Liver (tissue), 3 donors: ENCODE measurements at regions not wholly inside any gene's neighbourhood (a gene's known extent, or its start where the extent isn't known, plus 50 kb on each side); places are given as distances from the start of the nearest gene placed in this dataset.

Source experiments
- FOXA1 ChIP-seq: IDR thresholded peaks from 2 replicates; pipeline ENCODE4 v1.6.1; 2016; ENCODE audit warnings: antibody characterized with exemption
- RXRA ChIP-seq, 2 donors: IDR thresholded peaks; 2 replicates each; pipeline ENCODE4 v1.6.1; 2017 to 2018; ENCODE audit warnings: antibody characterized with exemption in 2 of 2, mild to moderate bottlenecking in 1 of 2
- YY1 ChIP-seq: IDR thresholded peaks from 2 replicates; pipeline ENCODE4 v1.6.1; 2016; ENCODE audit warnings: antibody characterized with exemption, mild to moderate bottlenecking
- TF ChIP-seq, protein P1 (sequence below): fragments of 150-350 bp; IDR thresholded peaks from 2 replicates; pipeline ENCODE4 v1.5.1; 2017; ENCODE audit warnings: improper control_type of control experiment, low read depth, low read length; ENCODE audit not compliant: missing input control
- TF ChIP-seq, protein P2 (sequence below): IDR thresholded peaks from 2 replicates; pipeline ENCODE4 v1.6.1; 2016; ENCODE audit warnings: antibody characterized with exemption, mild to moderate bottlenecking
- donor health status: healthy.
- donor health status: healthy.

DNA sequence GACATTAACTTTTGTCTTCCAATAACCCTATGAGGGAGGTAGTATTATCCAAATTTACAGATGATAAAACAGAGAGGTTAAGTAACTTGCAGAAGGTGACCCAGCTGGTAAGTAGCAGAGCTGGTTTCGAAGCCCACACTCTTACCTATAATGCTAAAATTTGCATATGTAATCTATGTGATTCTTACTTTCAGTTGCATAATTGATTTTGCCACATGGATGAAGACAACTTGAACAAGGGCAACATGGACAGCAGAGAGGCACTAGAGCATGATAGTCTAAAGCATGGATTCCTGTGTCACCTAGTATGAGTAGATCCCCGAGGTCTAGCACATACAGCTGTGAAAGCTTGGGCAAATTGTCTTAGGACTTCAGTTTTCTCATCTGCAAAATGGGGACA, 117.6 kb upstream of the DTNBP1 start:
- TF ChIP-seq FOXA1: no peak
- no peak for TF ChIP-seq YY1
- TF ChIP-seq RXRA (IDR thresholded peaks at IDR 0.05): no peak
- TF ChIP-seq, protein P1, sequence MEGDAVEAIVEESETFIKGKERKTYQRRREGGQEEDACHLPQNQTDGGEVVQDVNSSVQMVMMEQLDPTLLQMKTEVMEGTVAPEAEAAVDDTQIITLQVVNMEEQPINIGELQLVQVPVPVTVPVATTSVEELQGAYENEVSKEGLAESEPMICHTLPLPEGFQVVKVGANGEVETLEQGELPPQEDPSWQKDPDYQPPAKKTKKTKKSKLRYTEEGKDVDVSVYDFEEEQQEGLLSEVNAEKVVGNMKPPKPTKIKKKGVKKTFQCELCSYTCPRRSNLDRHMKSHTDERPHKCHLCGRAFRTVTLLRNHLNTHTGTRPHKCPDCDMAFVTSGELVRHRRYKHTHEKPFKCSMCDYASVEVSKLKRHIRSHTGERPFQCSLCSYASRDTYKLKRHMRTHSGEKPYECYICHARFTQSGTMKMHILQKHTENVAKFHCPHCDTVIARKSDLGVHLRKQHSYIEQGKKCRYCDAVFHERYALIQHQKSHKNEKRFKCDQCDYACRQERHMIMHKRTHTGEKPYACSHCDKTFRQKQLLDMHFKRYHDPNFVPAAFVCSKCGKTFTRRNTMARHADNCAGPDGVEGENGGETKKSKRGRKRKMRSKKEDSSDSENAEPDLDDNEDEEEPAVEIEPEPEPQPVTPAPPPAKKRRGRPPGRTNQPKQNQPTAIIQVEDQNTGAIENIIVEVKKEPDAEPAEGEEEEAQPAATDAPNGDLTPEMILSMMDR: no peak
- TF ChIP-seq, protein P2, sequence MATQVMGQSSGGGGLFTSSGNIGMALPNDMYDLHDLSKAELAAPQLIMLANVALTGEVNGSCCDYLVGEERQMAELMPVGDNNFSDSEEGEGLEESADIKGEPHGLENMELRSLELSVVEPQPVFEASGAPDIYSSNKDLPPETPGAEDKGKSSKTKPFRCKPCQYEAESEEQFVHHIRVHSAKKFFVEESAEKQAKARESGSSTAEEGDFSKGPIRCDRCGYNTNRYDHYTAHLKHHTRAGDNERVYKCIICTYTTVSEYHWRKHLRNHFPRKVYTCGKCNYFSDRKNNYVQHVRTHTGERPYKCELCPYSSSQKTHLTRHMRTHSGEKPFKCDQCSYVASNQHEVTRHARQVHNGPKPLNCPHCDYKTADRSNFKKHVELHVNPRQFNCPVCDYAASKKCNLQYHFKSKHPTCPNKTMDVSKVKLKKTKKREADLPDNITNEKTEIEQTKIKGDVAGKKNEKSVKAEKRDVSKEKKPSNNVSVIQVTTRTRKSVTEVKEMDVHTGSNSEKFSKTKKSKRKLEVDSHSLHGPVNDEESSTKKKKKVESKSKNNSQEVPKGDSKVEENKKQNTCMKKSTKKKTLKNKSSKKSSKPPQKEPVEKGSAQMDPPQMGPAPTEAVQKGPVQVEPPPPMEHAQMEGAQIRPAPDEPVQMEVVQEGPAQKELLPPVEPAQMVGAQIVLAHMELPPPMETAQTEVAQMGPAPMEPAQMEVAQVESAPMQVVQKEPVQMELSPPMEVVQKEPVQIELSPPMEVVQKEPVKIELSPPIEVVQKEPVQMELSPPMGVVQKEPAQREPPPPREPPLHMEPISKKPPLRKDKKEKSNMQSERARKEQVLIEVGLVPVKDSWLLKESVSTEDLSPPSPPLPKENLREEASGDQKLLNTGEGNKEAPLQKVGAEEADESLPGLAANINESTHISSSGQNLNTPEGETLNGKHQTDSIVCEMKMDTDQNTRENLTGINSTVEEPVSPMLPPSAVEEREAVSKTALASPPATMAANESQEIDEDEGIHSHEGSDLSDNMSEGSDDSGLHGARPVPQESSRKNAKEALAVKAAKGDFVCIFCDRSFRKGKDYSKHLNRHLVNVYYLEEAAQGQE: no peak
